Type B pancreatic cell (in vitro differentiated cells): ENCODE measurements at regions not wholly inside any gene's neighbourhood (a gene's known extent, or its start where the extent isn't known, plus 50 kb on each side); places are given as distances from the start of the nearest gene placed in this dataset.

Experiments
- DNase-seq: peaks from one replicate; pipeline ENCODE4 v3.0.0; 2021; ENCODE audit warnings: mixed read lengths; ENCODE audit not compliant: unreplicated experiment; ENCODE audit errors: extremely low spot score
- H3K27ac Mint-ChIP-seq: 2 replicates; pipeline ENCODE4 v1.8.0; 2021; ENCODE audit warnings: mild to moderate bottlenecking, mixed read lengths
- H3K27me3 Mint-ChIP-seq: 2 replicates; pipeline ENCODE4 v1.8.0; 2021; ENCODE audit warnings: mixed read lengths
- H3K36me3 Mint-ChIP-seq: 2 replicates; pipeline ENCODE4 v1.8.0; 2021; ENCODE audit warnings: mixed read lengths
- H3K4me1 Mint-ChIP-seq: one replicate; pipeline ENCODE4 v1.8.0; 2021; ENCODE audit warnings: mixed read lengths; ENCODE audit not compliant: unreplicated experiment
- H3K4me3 Mint-ChIP-seq: 2 replicates; pipeline ENCODE4 v1.8.0; 2021; ENCODE audit warnings: mild to moderate bottlenecking, mixed read lengths
- H3K9me3 Mint-ChIP-seq: 2 replicates; pipeline ENCODE4 v1.8.0; 2021; ENCODE audit warnings: mixed read lengths
- TF ChIP-seq, protein P1 (sequence below): fragments of 200-600 bp; sonication (generic); conservative IDR thresholded peaks from 2 replicates; pipeline ENCODE4 v1.5.0; 2021; ENCODE audit warnings: antibody characterized with exemption, mild to moderate bottlenecking

DNA sequence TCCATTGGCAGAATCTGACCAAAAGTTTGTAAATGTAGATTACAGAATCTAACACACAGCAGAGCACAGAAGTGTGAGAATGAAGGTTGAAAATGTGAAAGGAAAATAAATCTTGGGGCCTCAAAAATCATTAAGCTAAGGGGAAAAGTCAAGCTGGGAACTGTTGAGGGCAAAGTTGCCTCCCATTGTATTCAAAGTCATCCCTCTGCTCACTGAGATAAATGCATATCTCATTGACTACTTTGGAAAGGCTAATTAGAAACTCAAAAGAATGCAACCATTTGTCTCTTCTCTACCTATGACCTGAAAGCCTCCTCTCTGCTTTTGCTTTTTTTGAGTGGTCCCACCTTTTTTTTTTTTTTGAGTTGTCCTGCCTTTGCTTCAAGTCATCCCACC, 97.4 kb upstream of the ATF7IP start:
- Mint-ChIP-seq H3K36me3 (peaks cover 28% of the 10 kb centered on the region), H3K27me3 (no peaks in the 10 kb centered on the region), H3K4me3 (no peak overlapping the region), H3K27ac (no peak overlapping the region), H3K4me1 (peaks cover 2% of the 10 kb centered on the region), H3K9me3 (peaks cover 10% of the 10 kb centered on the region)
- no peak for DNase-seq
- TF ChIP-seq, protein P1, sequence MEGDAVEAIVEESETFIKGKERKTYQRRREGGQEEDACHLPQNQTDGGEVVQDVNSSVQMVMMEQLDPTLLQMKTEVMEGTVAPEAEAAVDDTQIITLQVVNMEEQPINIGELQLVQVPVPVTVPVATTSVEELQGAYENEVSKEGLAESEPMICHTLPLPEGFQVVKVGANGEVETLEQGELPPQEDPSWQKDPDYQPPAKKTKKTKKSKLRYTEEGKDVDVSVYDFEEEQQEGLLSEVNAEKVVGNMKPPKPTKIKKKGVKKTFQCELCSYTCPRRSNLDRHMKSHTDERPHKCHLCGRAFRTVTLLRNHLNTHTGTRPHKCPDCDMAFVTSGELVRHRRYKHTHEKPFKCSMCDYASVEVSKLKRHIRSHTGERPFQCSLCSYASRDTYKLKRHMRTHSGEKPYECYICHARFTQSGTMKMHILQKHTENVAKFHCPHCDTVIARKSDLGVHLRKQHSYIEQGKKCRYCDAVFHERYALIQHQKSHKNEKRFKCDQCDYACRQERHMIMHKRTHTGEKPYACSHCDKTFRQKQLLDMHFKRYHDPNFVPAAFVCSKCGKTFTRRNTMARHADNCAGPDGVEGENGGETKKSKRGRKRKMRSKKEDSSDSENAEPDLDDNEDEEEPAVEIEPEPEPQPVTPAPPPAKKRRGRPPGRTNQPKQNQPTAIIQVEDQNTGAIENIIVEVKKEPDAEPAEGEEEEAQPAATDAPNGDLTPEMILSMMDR: no peak

DNA sequence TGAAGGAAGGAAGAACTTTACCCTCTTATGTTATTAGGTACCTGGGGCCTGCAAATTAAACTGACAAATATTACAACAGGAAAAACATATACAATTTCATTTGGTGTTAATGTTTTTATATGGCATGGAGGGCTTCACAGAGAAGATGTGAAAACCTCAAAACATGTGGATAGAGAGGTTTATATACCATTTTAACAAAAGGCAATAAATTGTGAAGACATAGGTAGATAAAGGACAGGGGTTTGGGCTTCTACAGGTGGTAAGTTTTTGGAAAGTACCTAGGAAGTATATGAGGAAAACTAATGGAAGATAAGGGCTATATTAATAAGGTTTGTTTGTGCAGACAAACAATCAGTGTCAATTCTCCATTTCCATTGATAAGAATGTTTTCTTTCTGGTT, 95.1 kb upstream of the ATF7IP start:
- Mint-ChIP-seq H3K4me3 (no peak overlapping the region), H3K4me1 (peaks cover 6% of the 10 kb centered on the region), H3K9me3 (peaks cover 10% of the 10 kb centered on the region), H3K36me3 (peaks cover 26% of the 10 kb centered on the region), H3K27me3 (no peaks in the 10 kb centered on the region), H3K27ac (no peak overlapping the region)
- TF ChIP-seq, protein P1: no peak
- DNase-seq: no peak

DNA sequence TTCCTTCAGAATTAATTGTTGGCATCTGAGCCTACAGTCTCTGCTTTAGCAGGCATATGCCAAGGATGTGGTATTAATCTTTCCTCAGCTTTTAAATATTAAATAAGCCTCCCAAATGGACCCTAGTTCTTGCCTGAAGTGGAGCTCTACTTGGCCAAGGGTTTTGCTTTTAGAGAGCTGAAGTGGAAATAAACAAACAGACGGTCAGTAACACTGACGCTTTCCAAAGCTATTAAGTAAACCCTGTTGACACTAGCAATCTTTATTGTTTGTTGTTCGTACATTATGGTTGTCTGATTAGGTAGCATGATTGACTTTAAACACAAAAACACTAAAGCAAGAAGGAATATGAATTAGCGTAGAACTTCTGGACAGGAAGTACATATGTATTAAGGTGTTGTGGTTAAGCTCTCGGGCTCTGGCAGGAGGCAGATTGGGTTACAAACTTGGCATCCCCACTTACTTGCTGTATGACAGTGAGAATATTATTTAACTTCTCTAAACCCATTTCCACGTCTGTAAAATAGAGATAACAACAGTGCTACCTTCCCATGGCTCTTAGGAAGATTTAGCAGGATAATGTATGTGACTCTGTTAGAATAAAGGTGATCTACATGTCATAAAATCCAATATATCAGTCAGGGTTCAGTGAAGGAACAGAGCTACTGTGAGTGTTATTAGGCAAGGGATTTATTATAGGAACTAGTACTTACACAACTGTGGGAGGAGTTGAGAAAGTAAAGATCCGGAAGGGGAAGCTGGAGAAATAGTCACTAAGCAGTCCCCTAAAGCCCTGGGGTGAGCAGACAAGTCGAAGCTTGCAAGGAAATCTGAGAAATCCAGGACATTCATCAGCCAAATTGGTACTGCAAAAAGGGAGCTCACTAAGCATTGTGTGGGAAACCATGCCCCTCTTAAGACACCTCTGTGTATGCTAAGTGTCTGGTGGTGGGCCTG, 92.2 kb upstream of the ATF7IP start:
- H3K4me1 Mint-ChIP-seq: peaks cover 6% of the 10 kb centered on the region
- H3K27me3 Mint-ChIP-seq: no peaks in the 10 kb centered on the region
- no peak overlapping the region for H3K4me3 Mint-ChIP-seq
- no peak overlapping the region for H3K27ac Mint-ChIP-seq
- TF ChIP-seq, protein P1: no peak
- H3K9me3 Mint-ChIP-seq: peaks cover 10% of the 10 kb centered on the region
- DNase-seq: no peak
- peaks cover 23% of the 10 kb centered on the region for H3K36me3 Mint-ChIP-seq

DNA sequence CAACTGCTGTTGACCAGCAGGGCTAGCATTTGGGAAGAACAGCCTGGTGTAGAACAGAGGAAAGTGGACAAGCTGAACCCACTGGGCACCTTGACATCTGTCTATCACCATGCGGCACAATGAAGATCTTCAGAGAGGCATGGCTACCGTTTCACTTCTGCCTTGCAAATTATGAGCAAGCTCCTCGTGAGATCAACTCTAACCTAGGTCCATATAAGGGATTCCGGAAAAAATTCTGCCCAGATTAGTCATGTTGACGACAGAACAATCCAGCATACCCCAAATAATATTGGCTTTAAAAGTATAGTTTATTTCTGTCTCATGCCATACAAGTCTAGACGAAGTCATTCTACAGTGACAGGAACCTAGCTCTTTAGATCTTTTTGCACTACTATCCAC, 91.6 kb upstream of the ATF7IP start:
- TF ChIP-seq, protein P1: no peak

DNA sequence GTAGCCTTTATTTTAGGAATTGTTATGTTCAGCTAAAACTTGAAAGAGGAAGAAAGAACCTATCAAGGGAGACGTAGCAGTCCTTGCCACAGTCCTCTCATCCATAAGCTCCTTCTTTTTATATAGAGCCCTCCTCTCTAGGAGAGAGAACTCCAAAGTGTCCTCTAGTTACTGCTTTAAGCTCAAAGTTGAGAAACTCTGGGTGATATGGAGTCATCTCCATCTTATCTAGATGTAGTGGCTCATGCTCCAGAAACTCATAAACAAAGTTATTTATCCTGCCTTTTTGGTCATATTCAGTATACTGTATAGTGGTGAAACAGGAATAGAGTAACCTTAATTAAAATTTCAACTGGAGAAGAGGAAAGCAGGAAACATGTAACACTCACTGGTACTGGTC, 90.4 kb upstream of the ATF7IP start:
- Mint-ChIP-seq H3K27ac (no peak overlapping the region), H3K4me3 (no peak overlapping the region), H3K27me3 (no peaks in the 10 kb centered on the region), H3K36me3 (peaks cover 16% of the 10 kb centered on the region), H3K9me3 (peaks cover 10% of the 10 kb centered on the region), H3K4me1 (peaks cover 6% of the 10 kb centered on the region)
- TF ChIP-seq, protein P1: no peak
- no peak for DNase-seq

More for the DNA sequence above, 91.6 kb upstream of the ATF7IP start:
- Mint-ChIP-seq H3K27ac (no peak overlapping the region), H3K9me3 (peaks cover 10% of the 10 kb centered on the region), H3K27me3 (no peaks in the 10 kb centered on the region), H3K4me1 (peaks cover 6% of the 10 kb centered on the region), H3K36me3 (peaks cover 23% of the 10 kb centered on the region), H3K4me3 (no peak overlapping the region)
- DNase-seq: no peak
